ENCODE measurements at regions not wholly inside any gene's neighbourhood (a gene's known extent, or its start where the extent isn't known, plus 50 kb on each side); places are given as distances from the start of the nearest gene placed in this dataset.

GRCh38 chr6:1251198-1252155, 60.4 kb upstream of the FOXQ1 start:
- TF ChIP-seq CTCF (IDR thresholded peaks at IDR 0.05), result no peak
- Histone ChIP-seq H3K4me1 (no peaks in the 10 kb centered on the region), H3K36me3 (no peaks in the 10 kb centered on the region), H3K27me3 (peaks cover 0 to 7% of the 10 kb centered on the region in 2 donors), H3K4me3 (no peak overlapping the region), H3K9me3 (no peaks in the 10 kb centered on the region), H3K27ac (no peak overlapping the region)
- intact Hi-C loops (cut with DNase I; ENCODE audit: low total_unique reads), result no loop called here
- DNase-seq, result no peak

- Histone ChIP-seq H3K9me3 (no peaks in the 10 kb centered on the region), H3K36me3 (no peaks in the 10 kb centered on the region), H3K4me1 (no peaks in the 10 kb centered on the region), H3K4me3 (no peak overlapping the region), H3K27me3 (peaks cover 0 to 9% of the 10 kb centered on the region in 2 donors), H3K27ac (no peak overlapping the region)
- TF ChIP-seq CTCF (IDR thresholded peaks at IDR 0.05), result no peak
- intact Hi-C loops (cut with DNase I; ENCODE audit: low total_unique reads), result no loop called here
- DNase-seq, result no peak
Measured at GRCh38 chr6:1250489-1251197, 61.3 kb upstream of the FOXQ1 start.

GRCh38 chr6:1247894-1248293, 64.0 kb upstream of the FOXQ1 start:
- no peak for DNase-seq
- intact Hi-C loops (cut with DNase I; ENCODE audit: low total_unique reads), result no loop called here
- no peaks in the 10 kb centered on the region for H3K9me3 ChIP-seq
- peaks cover 0 to under 1% (median 0%) of the 10 kb centered on the region in 4 donors for H3K4me1 ChIP-seq
- H3K36me3 ChIP-seq, result no peaks in the 10 kb centered on the region
- H3K27me3 ChIP-seq, result peaks cover 0 to 4% of the 10 kb centered on the region in 2 donors
- no peak overlapping the region for H3K4me3 ChIP-seq
- no peak for TF ChIP-seq CTCF (IDR thresholded peaks at IDR 0.05)
- H3K27ac ChIP-seq, result no peak overlapping the region

- Histone ChIP-seq H3K27me3 (peaks cover 0 to 4% of the 10 kb centered on the region in 2 donors), H3K4me3 (no peak overlapping the region), H3K36me3 (no peaks in the 10 kb centered on the region), H3K4me1 (peaks cover 0 to 8% (median 0%) of the 10 kb centered on the region in 4 donors), H3K9me3 (no peaks in the 10 kb centered on the region), H3K27ac (no peak overlapping the region)
- intact Hi-C loops (cut with DNase I; ENCODE audit: low total_unique reads), result no loop called here
- DNase-seq, result no peak
- no peak for TF ChIP-seq CTCF (IDR thresholded peaks at IDR 0.05)
Measured at GRCh38 chr6:1247056-1247455, 64.8 kb upstream of the FOXQ1 start.

- intact Hi-C loops (cut with DNase I; ENCODE audit: low total_unique reads), result no loop called here
- Histone ChIP-seq H3K9me3 (no peaks in the 10 kb centered on the region), H3K27me3 (peaks cover 0 to 4% of the 10 kb centered on the region in 2 donors), H3K4me3 (no peak overlapping the region), H3K36me3 (no peaks in the 10 kb centered on the region), H3K27ac (no peak overlapping the region), H3K4me1 (peaks cover 0 to 8% (median 0%) of the 10 kb centered on the region in 4 donors)
- TF ChIP-seq CTCF (IDR thresholded peaks at IDR 0.05), result no peak
- DNase-seq, result no peak
Measured at GRCh38 chr6:1244941-1245340, 67.0 kb upstream of the FOXQ1 start.
